ENCODE measurements at regions not wholly inside any gene's neighbourhood (a gene's known extent, or its start where the extent isn't known, plus 50 kb on each side); places are given as distances from the start of the nearest gene placed in this dataset.

GRCh38 chr6:140677781-140678528, 1303.5 kb upstream of the CITED2 start:
- TF ChIP-seq CTCF (IDR thresholded peaks at IDR 0.05; ENCODE audit: insufficient read depth, low read depth, low read length) (no peak), EZH2 (IDR thresholded peaks at IDR 0.05; ENCODE audit: insufficient read depth, low read length) (no peak)

DNA sequence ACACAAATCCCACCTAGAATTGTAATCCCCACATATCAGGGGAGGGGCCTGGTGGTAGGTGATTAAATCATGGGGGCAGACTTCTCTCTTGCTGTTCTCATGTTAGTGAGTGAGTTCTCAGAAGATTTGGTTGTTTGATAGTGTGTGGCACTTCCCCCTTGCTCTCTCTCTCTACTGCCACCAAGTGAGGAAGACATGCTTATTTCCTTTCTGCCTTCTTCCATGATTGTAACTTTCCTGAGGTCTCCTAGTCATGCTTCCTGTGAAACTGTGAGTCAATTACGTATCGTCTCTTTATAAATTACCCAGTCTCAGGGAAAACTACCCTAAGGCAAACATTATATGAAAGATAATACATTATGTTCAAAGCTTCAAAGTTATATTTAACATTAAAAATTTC, 1297.5 kb upstream of the CITED2 start:
- H3K9me3 ChIP-seq (ENCODE audit: insufficient read depth, low read depth, low read length) = no peaks in the 10 kb centered on the region
- H3K9ac ChIP-seq (ENCODE audit: low read length) = no peak overlapping the region
- no peaks in the 10 kb centered on the region for H4K20me1 ChIP-seq (ENCODE audit: insufficient read depth, low read length)
- TF ChIP-seq CTCF (IDR thresholded peaks at IDR 0.05; ENCODE audit: insufficient read depth, low read depth, low read length) (no peak), EZH2 (IDR thresholded peaks at IDR 0.05; ENCODE audit: insufficient read depth, low read length) (no peak)
- H2AFZ ChIP-seq (ENCODE audit: low read depth, low read length) = no peak overlapping the region
- H3K27ac ChIP-seq (ENCODE audit: low read depth, low read length) = no peak overlapping the region
- Mint-ChIP-seq H3K4me3 (ENCODE audit: unreplicated experiment) (no peak overlapping the region), H3K27me3 (ENCODE audit: low read depth, unreplicated experiment) (no peaks in the 10 kb centered on the region), H3K27ac (ENCODE audit: unreplicated experiment) (no peak overlapping the region), H3K36me3 (ENCODE audit: low read depth, unreplicated experiment) (no peaks in the 10 kb centered on the region), H3K9me3 (ENCODE audit: unreplicated experiment) (no peaks in the 10 kb centered on the region), H3K4me1 (ENCODE audit: low read depth, unreplicated experiment) (peaks cover 6% of the 10 kb centered on the region)
- no peak overlapping the region for H3K4me3 ChIP-seq (ENCODE audit: insufficient read depth, low read depth, low read length)
- no peak for DNase-seq (ENCODE audit: low read depth)
- H3K4me1 ChIP-seq (ENCODE audit: insufficient read depth, low read length) = no peaks in the 10 kb centered on the region
- no peaks in the 10 kb centered on the region for H3K79me2 ChIP-seq (ENCODE audit: insufficient read depth, low read length)
- H3K4me2 ChIP-seq (ENCODE audit: low read length) = no peak overlapping the region
- no peaks in the 10 kb centered on the region for H3K36me3 ChIP-seq (ENCODE audit: insufficient read depth, low read length)
- no peaks in the 10 kb centered on the region for H3K27me3 ChIP-seq (ENCODE audit: insufficient read depth, low read length)
- FAIRE-seq = peak; percentile 9

More at GRCh38 chr6:140677781-140678528, 1303.5 kb upstream of the CITED2 start:
- H3K4me1 Mint-ChIP-seq (ENCODE audit: low read depth, unreplicated experiment) = no peaks in the 10 kb centered on the region
- no peaks in the 10 kb centered on the region for H4K20me1 ChIP-seq (ENCODE audit: insufficient read depth, low read length)
- H2AFZ ChIP-seq (ENCODE audit: low read depth, low read length) = no peak overlapping the region
- H3K4me2 ChIP-seq (ENCODE audit: low read length) = no peak overlapping the region
- H3K9me3 ChIP-seq (ENCODE audit: insufficient read depth, low read depth, low read length) = no peaks in the 10 kb centered on the region
- no peaks in the 10 kb centered on the region for H3K27me3 ChIP-seq (ENCODE audit: insufficient read depth, low read length)
- H3K27me3 Mint-ChIP-seq (ENCODE audit: low read depth, unreplicated experiment) = no peaks in the 10 kb centered on the region
- H3K36me3 Mint-ChIP-seq (ENCODE audit: low read depth, unreplicated experiment) = no peaks in the 10 kb centered on the region
- no peak for FAIRE-seq
- no peak overlapping the region for H3K27ac Mint-ChIP-seq (ENCODE audit: unreplicated experiment)
- H3K9ac ChIP-seq (ENCODE audit: low read length) = no peak overlapping the region
- H3K79me2 ChIP-seq (ENCODE audit: insufficient read depth, low read length) = no peaks in the 10 kb centered on the region
- no peaks in the 10 kb centered on the region for H3K4me1 ChIP-seq (ENCODE audit: insufficient read depth, low read length)
- no peak for DNase-seq (ENCODE audit: low read depth)
- H3K36me3 ChIP-seq (ENCODE audit: insufficient read depth, low read length) = no peaks in the 10 kb centered on the region
- H3K27ac ChIP-seq (ENCODE audit: low read depth, low read length) = no peak overlapping the region
- no peak overlapping the region for H3K4me3 Mint-ChIP-seq (ENCODE audit: unreplicated experiment)
- H3K4me3 ChIP-seq (ENCODE audit: insufficient read depth, low read depth, low read length) = no peak overlapping the region
- no peaks in the 10 kb centered on the region for H3K9me3 Mint-ChIP-seq (ENCODE audit: unreplicated experiment)

DNA sequence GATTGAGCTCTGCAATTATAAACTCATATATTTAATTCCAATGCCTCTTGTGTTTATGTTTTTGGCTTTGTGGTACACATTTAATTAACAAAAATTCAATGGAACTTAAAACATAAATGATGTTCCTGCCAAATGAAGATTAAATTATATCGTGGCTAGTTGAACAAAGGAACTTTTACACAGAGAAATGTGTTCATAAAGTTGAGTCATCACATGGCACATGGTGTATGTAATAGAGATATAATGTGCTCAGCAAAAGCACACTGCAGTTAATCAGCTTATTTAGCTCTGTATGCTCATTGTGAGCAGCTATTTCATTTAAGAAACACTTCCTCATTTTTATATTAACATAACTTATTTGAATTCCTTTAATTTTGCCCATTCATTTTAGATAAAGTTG, 1295.6 kb upstream of the CITED2 start:
- no peak overlapping the region for H3K9ac ChIP-seq (ENCODE audit: low read length)
- FAIRE-seq (no peak), DNase-seq (ENCODE audit: low read depth) (peak; percentile 43)
- Mint-ChIP-seq H3K27me3 (ENCODE audit: low read depth, unreplicated experiment) (no peaks in the 10 kb centered on the region), H3K4me1 (ENCODE audit: low read depth, unreplicated experiment) (peaks cover 6% of the 10 kb centered on the region), H3K36me3 (ENCODE audit: low read depth, unreplicated experiment) (no peaks in the 10 kb centered on the region), H3K27ac (ENCODE audit: unreplicated experiment) (no peak overlapping the region), H3K4me3 (ENCODE audit: unreplicated experiment) (no peak overlapping the region), H3K9me3 (ENCODE audit: unreplicated experiment) (peaks cover 2% of the 10 kb centered on the region)
- no peaks in the 10 kb centered on the region for H3K4me1 ChIP-seq (ENCODE audit: insufficient read depth, low read length)
- H3K9me3 ChIP-seq (ENCODE audit: insufficient read depth, low read depth, low read length) = no peaks in the 10 kb centered on the region
- no peak overlapping the region for H3K27ac ChIP-seq (ENCODE audit: low read depth, low read length)
- H4K20me1 ChIP-seq (ENCODE audit: insufficient read depth, low read length) = no peaks in the 10 kb centered on the region
- TF ChIP-seq EZH2 (IDR thresholded peaks at IDR 0.05; ENCODE audit: insufficient read depth, low read length) (no peak), CTCF (IDR thresholded peaks at IDR 0.05; ENCODE audit: insufficient read depth, low read depth, low read length) (no peak)
- H2AFZ ChIP-seq (ENCODE audit: low read depth, low read length) = no peak overlapping the region
- H3K4me3 ChIP-seq (ENCODE audit: insufficient read depth, low read depth, low read length) = no peak overlapping the region
- no peaks in the 10 kb centered on the region for H3K36me3 ChIP-seq (ENCODE audit: insufficient read depth, low read length)
- no peak overlapping the region for H3K4me2 ChIP-seq (ENCODE audit: low read length)
- H3K27me3 ChIP-seq (ENCODE audit: insufficient read depth, low read length) = no peaks in the 10 kb centered on the region
- H3K79me2 ChIP-seq (ENCODE audit: insufficient read depth, low read length) = no peaks in the 10 kb centered on the region
